ENCODE measurements at regions not wholly inside any gene's neighbourhood (a gene's known extent, or its start where the extent isn't known, plus 50 kb on each side); places are given as distances from the start of the nearest gene placed in this dataset.
"Not testable (repeated sequence)": the region's sequence is repeated elsewhere in the genome, so short reads cannot be mapped to it uniquely, and the experiment has no call there.

- DNase-seq (ENCODE audit: low read depth, low spot score): not testable (repeated sequence)
Measured at GRCh38 chr7:150193866-150194265, 129.3 kb upstream of the LRRC61 start.

Data from ELF-1 (cell line).